GM21360 (cell line): ENCODE measurements at regions not wholly inside any gene's neighbourhood (a gene's known extent, or its start where the extent isn't known, plus 50 kb on each side); places are given as distances from the start of the nearest gene placed in this dataset.
"Not testable (repeated sequence)": the region's sequence is repeated elsewhere in the genome, so short reads cannot be mapped to it uniquely, and the experiment has no call there.

Experiments used
- ATAC-seq: cut with Tn5 transposase; IDR thresholded peaks from one replicate; pipeline ENCODE4 v1.9.1; 2021; ENCODE audit warnings: mild to moderate bottlenecking, moderate library complexity; ENCODE audit not compliant: unreplicated experiment

DNA sequence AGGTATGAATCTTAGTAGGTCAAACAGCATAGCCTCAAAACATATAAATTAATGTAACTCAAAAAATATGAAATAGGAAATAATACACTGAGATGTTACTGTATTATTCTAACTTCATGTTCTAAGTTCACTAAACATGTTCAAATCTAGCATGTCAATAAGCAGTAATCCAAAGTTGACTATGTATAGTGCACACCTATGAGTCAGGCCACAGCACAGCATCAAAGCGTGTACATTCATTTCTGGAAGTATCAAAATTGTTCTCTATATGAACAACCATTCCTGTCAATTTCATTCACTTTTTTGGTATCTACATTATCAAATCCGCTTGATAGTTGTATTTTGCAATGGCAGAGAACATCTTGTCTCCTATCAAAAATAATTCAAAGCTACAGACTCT, 418.9 kb upstream of the POM121L12 start:
- ATAC-seq, result no peak

- ATAC-seq, result no peak
Measured at GRCh38 chr7:52615021-52615695, 420.3 kb upstream of the POM121L12 start.

DNA sequence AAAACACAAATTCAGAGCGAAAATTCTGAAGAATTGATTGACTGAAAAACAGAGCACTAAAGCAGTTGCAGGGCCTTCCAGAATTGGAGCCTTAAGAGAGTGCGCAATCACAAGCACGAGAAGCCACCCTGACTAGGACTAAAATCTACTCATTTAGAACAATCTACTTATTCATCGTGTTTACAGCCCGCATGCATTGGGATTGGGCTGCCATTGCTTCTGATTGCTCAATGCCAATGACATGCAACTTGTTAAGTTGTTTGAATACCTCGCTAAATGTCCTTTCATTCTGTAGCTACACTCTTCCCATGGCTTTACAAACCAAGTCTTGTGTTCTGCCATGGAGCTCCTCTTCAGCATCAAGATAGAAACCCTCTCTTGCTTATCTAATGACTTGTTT, 425.9 kb upstream of the POM121L12 start:
- ATAC-seq, result no peak

GRCh38 chr7:52592698-52593097, 442.7 kb upstream of the POM121L12 start:
- no peak for ATAC-seq

- ATAC-seq, result no peak
Measured at GRCh38 chr7:52586704-52587103, 448.7 kb upstream of the POM121L12 start.

DNA sequence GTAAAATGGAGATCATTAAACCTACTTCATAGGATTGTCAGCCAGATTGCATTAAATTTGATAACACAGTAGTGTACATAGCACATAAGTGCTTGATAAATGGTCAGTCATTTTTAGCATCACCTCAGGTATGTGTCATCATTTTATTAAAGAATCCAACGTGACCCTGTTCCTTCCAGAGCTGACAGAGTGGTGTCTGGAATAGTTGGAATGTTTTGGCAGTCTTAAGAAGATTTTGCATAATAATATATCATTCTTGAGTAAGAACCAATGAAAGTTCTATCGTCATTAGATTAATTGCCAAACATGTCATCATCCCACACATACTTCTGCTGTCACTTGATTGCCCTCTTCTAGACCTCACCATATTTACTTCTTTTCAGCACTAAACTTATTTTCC, 451.4 kb upstream of the POM121L12 start:
- no peak for ATAC-seq

GRCh38 chr7:52573141-52573540, 462.3 kb upstream of the POM121L12 start:
- ATAC-seq, result not testable (repeated sequence)

DNA sequence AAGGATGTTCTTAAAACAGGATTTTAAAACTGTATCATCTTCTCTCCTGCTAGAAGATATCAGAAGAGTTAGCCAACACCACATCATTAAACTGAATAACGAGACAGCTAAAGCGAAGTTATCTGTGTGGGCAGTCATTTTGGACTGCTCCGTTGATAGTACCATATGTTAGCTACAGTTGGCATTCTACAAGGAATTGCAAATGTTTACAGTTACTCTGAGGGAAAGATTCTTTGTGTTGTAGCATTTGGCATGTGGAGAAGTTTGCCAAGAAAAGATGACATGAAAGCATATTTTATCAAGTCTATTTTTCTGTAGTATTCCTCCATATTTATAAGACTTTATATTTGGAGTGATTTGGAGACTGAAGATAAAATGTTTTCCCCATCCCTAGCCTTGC, 464.4 kb upstream of the POM121L12 start:
- no peak for ATAC-seq

DNA sequence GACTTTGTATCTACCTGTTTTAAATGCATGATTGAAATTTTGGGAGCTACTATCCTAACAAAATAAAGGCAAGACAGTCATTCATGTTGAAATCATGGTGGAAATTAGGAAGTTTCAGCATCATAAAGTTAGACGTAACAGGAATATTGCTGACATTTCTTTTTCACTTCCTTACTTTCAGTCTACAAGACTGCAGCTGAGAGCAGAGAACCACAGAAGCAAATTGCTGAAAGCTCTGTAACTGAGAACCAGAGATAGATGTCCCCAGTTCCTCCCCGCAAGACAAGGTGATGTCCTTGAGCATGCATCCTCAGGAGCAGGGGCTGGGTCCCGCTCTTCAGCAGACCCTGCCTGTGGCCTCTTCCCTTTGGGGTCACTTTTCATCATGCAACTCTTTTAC, 466.3 kb upstream of the POM121L12 start:
- no peak for ATAC-seq

- ATAC-seq, result no peak
Measured at GRCh38 chr7:52565974-52566373, 469.5 kb upstream of the POM121L12 start.

DNA sequence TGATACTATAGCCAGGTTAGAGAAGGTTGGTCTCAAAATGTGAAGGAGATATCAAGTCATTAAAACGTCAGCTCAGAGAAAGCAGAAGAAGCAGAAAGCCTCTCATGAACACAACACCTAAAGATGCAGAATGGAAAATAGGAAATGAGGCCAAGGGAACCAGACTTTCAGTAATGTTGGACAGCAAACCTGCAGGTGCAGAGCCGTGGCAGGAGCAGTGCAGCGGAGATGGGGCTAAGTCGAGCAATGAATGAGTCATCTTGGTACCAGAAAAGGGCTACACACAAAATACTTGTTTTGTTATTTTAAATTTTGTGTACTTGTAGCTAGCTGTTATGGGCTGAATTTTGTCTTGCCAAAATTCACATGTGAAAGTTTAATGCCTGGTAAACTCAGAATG, 479.6 kb upstream of the POM121L12 start:
- ATAC-seq, result no peak

GRCh38 chr7:52547308-52547910, 488.0 kb upstream of the POM121L12 start:
- ATAC-seq, result no peak

GRCh38 chr7:52541198-52541765, 494.2 kb upstream of the POM121L12 start:
- ATAC-seq, result not testable (repeated sequence)

DNA sequence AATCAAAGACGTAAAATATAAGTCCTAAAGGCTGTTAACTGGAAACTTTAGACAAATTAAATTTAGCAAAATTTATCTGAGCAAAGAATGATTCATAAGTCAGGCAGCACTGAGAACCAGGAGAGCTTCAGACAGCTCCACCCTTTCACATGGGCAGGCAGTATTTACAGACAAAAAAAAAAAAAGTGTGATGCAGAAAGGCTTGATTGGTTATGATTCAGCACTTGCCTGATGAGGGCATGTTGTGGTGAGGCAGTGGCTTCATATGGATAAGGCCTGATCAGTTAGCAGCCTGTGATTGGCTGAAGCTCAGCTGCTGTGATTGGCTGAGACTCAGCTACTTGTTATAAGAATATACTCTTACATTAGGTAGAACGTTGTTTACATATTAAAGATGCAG, 495.4 kb upstream of the POM121L12 start:
- ATAC-seq, result no peak

DNA sequence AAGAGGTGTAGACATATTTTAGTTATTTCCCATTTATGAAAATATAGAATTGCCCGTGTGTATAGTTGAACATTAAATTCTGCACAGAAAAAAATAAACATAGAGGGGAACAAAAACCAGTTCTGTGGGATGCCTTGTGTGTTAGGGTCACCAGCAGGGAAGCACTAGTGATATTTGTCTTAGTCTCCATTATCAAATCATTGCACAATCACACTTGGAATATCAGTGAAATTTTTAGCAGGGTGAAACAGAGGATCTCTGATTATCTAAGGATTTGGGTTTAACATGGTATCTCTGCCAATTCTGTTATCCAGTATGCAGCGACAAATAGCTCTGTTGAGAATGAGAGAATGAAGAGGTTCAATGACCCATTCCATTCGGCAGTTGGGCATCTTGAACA, 496.0 kb upstream of the POM121L12 start:
- no peak for ATAC-seq

DNA sequence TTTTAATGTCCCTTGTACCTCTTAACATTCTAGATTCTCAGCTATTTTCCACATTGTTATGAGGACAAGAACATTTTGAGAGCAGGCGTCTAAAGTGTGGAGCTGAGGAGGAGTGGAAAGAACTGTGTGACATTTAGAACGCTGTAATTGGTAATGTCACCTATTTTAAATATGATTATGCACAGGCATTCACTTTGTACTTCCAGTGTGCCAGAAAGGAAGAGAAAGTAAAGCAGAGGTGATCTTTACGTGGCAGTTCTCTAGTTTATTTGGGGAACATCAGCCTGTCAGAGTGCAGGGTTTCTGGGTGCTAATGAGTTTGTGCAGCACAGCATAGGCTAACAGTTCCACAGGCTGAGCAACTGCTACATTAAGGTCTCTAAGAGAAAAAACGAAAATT, 498.4 kb upstream of the POM121L12 start:
- ATAC-seq, result no peak

- no peak for ATAC-seq
Measured at GRCh38 chr7:52525772-52526341, 509.6 kb upstream of the POM121L12 start.

GRCh38 chr7:52518869-52519268, 516.6 kb upstream of the POM121L12 start:
- ATAC-seq, result no peak

DNA sequence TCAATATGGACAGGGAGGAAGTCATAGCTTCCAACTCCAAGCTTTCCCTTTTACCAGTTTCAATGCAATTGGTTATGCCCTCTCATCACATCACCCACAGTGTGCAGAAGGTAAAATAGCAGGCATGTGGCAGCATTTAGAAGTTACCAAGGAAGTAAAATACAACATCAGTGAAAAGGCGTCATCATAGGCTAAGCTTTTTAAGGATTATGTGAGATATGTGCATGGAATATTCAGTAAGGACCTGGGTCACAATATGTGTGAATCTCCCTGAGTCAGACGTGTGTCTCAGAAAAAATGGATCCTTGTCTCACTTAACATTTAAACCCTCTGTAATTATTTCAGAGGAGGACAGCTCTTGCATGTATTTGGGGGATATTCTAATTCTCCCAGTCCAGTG, 522.8 kb upstream of the POM121L12 start:
- no peak for ATAC-seq

- no peak for ATAC-seq
Measured at GRCh38 chr7:52507546-52508255, 527.7 kb upstream of the POM121L12 start.

- no peak for ATAC-seq
Measured at GRCh38 chr7:52506325-52506724, 529.1 kb upstream of the POM121L12 start.

DNA sequence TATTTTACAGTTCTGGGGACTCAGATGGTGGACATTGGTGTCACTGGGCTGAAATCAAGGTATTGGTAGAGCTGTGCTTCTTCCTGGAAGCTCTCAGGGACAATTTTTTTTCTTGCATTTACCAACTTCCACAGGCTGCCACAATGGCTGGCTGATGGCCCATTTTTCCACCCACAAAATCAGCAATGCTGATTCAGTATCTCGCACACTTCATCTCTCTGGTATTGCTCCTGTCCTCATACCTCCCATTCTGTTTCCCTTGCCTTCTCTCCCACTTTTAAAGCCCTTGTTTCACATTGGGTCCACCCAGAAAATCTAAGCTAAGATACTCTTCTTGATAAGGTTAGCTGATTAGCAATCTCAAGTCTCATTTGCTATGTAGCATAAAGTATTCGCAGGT, 530.9 kb upstream of the POM121L12 start:
- no peak for ATAC-seq
